Fibroblast of villous mesenchyme (primary cell): ENCODE measurements at regions not wholly inside any gene's neighbourhood (a gene's known extent, or its start where the extent isn't known, plus 50 kb on each side); places are given as distances from the start of the nearest gene placed in this dataset.

Experiments
- DNase-seq: peaks from one replicate; pipeline ENCODE4 v3.0.0-alpha.2; 2010; ENCODE audit warnings: low read depth
- H3K4me3 ChIP-seq: 2 replicates; pipeline ENCODE4 v1.5.1; 2011; ENCODE audit warnings: low read depth, mild to moderate bottlenecking, low read length
- TF ChIP-seq, protein P1 (sequence below): IDR thresholded peaks from 2 replicates; pipeline ENCODE4 v1.5.1; 2012; ENCODE audit warnings: low read depth, mild to moderate bottlenecking, low read length; ENCODE audit not compliant: insufficient read depth

DNA sequence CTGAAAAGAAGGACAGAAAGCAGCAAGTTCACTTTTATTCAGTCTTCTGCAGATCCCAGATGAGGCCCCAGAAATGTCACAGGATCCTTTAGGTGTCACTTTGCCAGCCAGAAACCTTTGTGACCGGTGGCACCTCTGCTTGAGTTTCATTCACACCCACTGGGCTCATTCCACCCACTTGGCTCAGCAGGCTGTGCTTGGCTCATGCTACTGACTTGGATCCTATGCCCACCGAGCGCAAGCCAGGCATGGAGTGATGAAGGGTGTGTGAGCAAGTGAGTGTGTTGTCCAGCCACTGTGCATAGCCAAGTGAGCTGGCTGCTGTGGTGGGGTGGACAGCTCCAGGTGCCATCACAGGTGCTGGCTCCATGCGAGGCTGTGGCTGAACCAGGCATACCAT lies 357.0 kb upstream of the GULP1 start:
- DNase-seq, result no peak
- no peak overlapping the region for H3K4me3 ChIP-seq
- TF ChIP-seq, protein P1, sequence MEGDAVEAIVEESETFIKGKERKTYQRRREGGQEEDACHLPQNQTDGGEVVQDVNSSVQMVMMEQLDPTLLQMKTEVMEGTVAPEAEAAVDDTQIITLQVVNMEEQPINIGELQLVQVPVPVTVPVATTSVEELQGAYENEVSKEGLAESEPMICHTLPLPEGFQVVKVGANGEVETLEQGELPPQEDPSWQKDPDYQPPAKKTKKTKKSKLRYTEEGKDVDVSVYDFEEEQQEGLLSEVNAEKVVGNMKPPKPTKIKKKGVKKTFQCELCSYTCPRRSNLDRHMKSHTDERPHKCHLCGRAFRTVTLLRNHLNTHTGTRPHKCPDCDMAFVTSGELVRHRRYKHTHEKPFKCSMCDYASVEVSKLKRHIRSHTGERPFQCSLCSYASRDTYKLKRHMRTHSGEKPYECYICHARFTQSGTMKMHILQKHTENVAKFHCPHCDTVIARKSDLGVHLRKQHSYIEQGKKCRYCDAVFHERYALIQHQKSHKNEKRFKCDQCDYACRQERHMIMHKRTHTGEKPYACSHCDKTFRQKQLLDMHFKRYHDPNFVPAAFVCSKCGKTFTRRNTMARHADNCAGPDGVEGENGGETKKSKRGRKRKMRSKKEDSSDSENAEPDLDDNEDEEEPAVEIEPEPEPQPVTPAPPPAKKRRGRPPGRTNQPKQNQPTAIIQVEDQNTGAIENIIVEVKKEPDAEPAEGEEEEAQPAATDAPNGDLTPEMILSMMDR, result no peak

GRCh38 chr2:187935126-187935525 lies 356.5 kb upstream of the GULP1 start:
- no peak for DNase-seq
- TF ChIP-seq, protein P1, result no peak
- H3K4me3 ChIP-seq, result no peak overlapping the region

GRCh38 chr2:187936228-187936627 lies 355.4 kb upstream of the GULP1 start:
- TF ChIP-seq, protein P1, result no peak
- H3K4me3 ChIP-seq, result no peak overlapping the region
- DNase-seq, result no peak

DNA sequence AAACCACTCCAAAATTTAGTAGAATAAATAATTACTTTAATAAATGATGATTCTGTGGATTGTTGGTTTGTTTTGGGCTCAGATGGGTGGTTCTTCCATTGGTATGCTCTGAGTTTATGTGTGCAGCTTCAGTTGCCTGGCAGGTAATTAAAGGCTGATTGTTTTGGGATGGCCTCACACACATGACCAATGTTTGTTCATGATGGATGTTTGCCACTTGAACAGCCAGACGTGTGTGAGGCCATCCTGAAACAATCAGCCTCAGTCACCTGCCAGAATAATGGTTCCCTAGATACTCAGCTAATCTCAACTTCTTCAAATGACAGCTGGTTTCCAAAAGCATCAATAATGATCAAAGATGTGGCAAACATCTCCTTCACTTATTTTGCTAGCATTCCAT lies 352.5 kb upstream of the GULP1 start:
- no peak for DNase-seq
- TF ChIP-seq, protein P1, result no peak
- no peak overlapping the region for H3K4me3 ChIP-seq

DNA sequence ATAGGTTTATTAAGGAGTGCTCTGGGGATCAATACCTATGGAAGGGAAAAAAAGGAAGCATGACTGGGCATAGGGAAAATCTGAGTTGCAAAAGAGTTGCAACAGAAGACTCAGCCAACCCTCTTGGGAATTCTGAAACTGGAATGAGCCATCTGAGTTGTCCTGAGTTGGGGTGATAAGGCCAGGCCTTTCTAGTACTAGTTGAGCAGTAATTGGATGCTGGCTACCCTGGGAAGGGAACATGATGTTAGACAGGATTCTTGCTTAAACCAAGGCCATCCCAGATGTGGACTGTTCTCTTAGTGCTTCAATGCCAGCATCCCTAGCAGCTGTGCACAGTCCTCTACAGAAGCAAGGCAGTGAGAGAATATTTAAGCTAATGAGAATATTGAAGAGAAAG lies 348.8 kb upstream of the GULP1 start:
- DNase-seq, result peak; percentile 48
- H3K4me3 ChIP-seq, result no peak overlapping the region
- TF ChIP-seq, protein P1, result no peak

- no peak for DNase-seq
- TF ChIP-seq, protein P1, result no peak
- H3K4me3 ChIP-seq, result no peak overlapping the region
These were observed 347.8 kb upstream of the GULP1 start for GRCh38 chr2:187943772-187944369.

DNA sequence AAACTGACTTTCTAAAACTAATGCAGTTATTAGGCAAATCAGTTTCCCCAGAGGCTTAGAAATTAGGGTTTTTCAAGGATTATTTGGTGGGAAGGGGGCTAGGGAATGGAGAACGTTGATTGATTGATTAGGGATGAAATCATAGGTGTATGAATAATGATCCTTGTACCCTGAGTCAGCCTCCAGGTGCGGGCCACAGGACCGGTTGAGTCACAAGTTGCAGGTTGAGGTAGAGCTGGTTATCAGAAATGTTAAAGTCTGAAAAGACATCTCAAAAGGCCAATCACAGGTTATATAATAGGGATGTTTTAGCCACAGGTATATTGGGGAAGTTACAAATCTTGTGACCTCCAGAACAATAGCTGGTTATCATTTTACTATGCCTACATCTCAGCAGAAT lies 341.8 kb upstream of the GULP1 start:
- DNase-seq, result no peak
- TF ChIP-seq, protein P1, result no peak

More for the DNA sequence above, 341.8 kb upstream of the GULP1 start:
- H3K4me3 ChIP-seq, result no peak overlapping the region
